Ovary (tissue), 3 donors: ENCODE measurements at regions not wholly inside any gene's neighbourhood (a gene's known extent, or its start where the extent isn't known, plus 50 kb on each side); places are given as distances from the start of the nearest gene placed in this dataset.

Source experiments
- CTCF ChIP-seq, 3 donors: fragments of 450-650 bp in 2 of 3; fragments of 200-600 bp in 1 of 3; IDR thresholded peaks; one replicate each; pipeline versions ENCODE4 v1.5.1 to v1.8.0; 2016 to 2022; ENCODE audit warnings: antibody characterized with exemption in 3 of 3, mild to moderate bottlenecking in 1 of 3
- EP300 ChIP-seq: sonication (generic); formaldehyde crosslinking; IDR thresholded peaks from one replicate; pipeline ENCODE4 v1.6.1; 2017; ENCODE audit warnings: antibody characterized with exemption
- POLR2A ChIP-seq: fragments of 450-650 bp; IDR thresholded peaks from one replicate; pipeline ENCODE4 v1.6.1; 2017; ENCODE audit warnings: antibody characterized with exemption, mild to moderate bottlenecking, moderate library complexity
- donor health status: DM: no; HTN: no; CAD: no.

GRCh38 chr2:88927128-88927527 is 235.7 kb downstream of the RPIA start:
- TF ChIP-seq POLR2A (no peak), CTCF (IDR thresholded peaks at IDR 0.05) (no peak), EP300 (no peak)
